ENCODE measurements at regions not wholly inside any gene's neighbourhood (a gene's known extent, or its start where the extent isn't known, plus 50 kb on each side); places are given as distances from the start of the nearest gene placed in this dataset.

- H3K4me3 ChIP-seq (ENCODE audit: low read depth in 2 of 2, low read length in 2 of 2) = no peak overlapping the region
- no peak for ATAC-seq
- no peak for DNase-seq (ENCODE audit: low read depth, low spot score)
- ChIA-PET CTCF (no interaction called here), POLR2A (no interaction called here)
- intact Hi-C loops (cut with micrococcal nuclease; ENCODE audit: unreplicated experiment) (no loop called here), in situ Hi-C loops (cut with HindIII; ENCODE audit: low pct_unique_long_range_greater_than_20kb, low sequenced_read_pairs) (no loop called here)
- BruUV-seq (replicated peaks) = no TSS peak
- no peaks in the 10 kb centered on the region for H3K27me3 ChIP-seq (ENCODE audit: control insufficient read depth, insufficient read depth, low read length)
- H3K9me3 ChIP-seq (ENCODE audit: control insufficient read depth, insufficient read depth, low read depth, low read length) = no peaks in the 10 kb centered on the region
- no peaks in the 10 kb centered on the region for H3K36me3 ChIP-seq (ENCODE audit: control insufficient read depth, insufficient read depth, low read length)
- no peaks in the 10 kb centered on the region; the same call in 1 of the 2 replicates for H3K4me1 ChIP-seq (ENCODE audit: control insufficient read depth, insufficient read depth, low read length)
- H3K27ac ChIP-seq (ENCODE audit: low read length) = no peak overlapping the region
- TF ChIP-seq REST (IDR thresholded peaks at IDR 0.05; ENCODE audit: insufficient read depth in 1 of 2, low read depth in 2 of 2, low read length in 1 of 2) (no peak), TCF7L2 (IDR thresholded peaks at IDR 0.05; ENCODE audit: low read depth, low read length) (no peak), CTCF (IDR thresholded peaks at IDR 0.05) (no peak), SIN3A (IDR thresholded peaks at IDR 0.05; ENCODE audit: borderline replicate concordance, insufficient read depth, low read depth, low read length) (no peak), POLR2AphosphoS5 (IDR thresholded peaks at IDR 0.05; ENCODE audit: low read depth, low read length) (no peak)
These were observed 101.4 kb downstream of the DYNAP start for GRCh38 chr18:54692463-54692862.

GRCh38 chr18:54696616-54697293, 105.7 kb downstream of the DYNAP start:
- Histone ChIP-seq H3K4me3 (ENCODE audit: low read depth in 2 of 2, low read length in 2 of 2) (no peak overlapping the region), H3K27me3 (ENCODE audit: control insufficient read depth, insufficient read depth, low read length) (no peaks in the 10 kb centered on the region), H3K27ac (ENCODE audit: low read length) (no peak overlapping the region), H3K4me1 (ENCODE audit: control insufficient read depth, insufficient read depth, low read length) (no peaks in the 10 kb centered on the region), H3K36me3 (ENCODE audit: control insufficient read depth, insufficient read depth, low read length) (no peaks in the 10 kb centered on the region), H3K9me3 (ENCODE audit: control insufficient read depth, insufficient read depth, low read depth, low read length) (no peaks in the 10 kb centered on the region)
- BruUV-seq (replicated peaks) = no TSS peak
- DNase-seq (ENCODE audit: low read depth, low spot score) (no peak), ATAC-seq (no peak)
- in situ Hi-C loops (cut with HindIII; ENCODE audit: low pct_unique_long_range_greater_than_20kb, low sequenced_read_pairs) = no loop called here
- ChIA-PET CTCF (no interaction called here), POLR2A (no interaction called here)
- intact Hi-C loops (cut with micrococcal nuclease; ENCODE audit: unreplicated experiment) = no loop called here
- no peak for TF ChIP-seq TCF7L2 (IDR thresholded peaks at IDR 0.05; ENCODE audit: low read depth, low read length)
- no peak for TF ChIP-seq SIN3A (IDR thresholded peaks at IDR 0.05; ENCODE audit: borderline replicate concordance, insufficient read depth, low read depth, low read length)
- TF ChIP-seq POLR2AphosphoS5 (IDR thresholded peaks at IDR 0.05; ENCODE audit: low read depth, low read length) = no peak
- TF ChIP-seq CTCF (IDR thresholded peaks at IDR 0.05) = no peak
- no peak for TF ChIP-seq REST (IDR thresholded peaks at IDR 0.05; ENCODE audit: insufficient read depth in 1 of 2, low read depth in 2 of 2, low read length in 1 of 2)
